Astrocyte of the cerebellum (primary cell): ENCODE measurements at regions not wholly inside any gene's neighbourhood (a gene's known extent, or its start where the extent isn't known, plus 50 kb on each side); places are given as distances from the start of the nearest gene placed in this dataset.

Experiments
- DNase-seq: peaks from one replicate; pipeline ENCODE4 v3.0.0-alpha.2; 2011; ENCODE audit warnings: low read depth
- H3K4me3 ChIP-seq: 2 replicates; pipeline ENCODE4 v1.5.1; 2011; ENCODE audit warnings: mild to moderate bottlenecking, low read depth, low read length, moderate library complexity
- in situ Hi-C: cut with HindIII; loops from 2 replicates; pipeline ENCODE4 v1.10.0; 2017; ENCODE audit warnings: low sequenced_read_pairs
- TF ChIP-seq, protein P1 (sequence below): IDR thresholded peaks from 2 replicates; pipeline ENCODE4 v1.5.1; 2012; ENCODE audit warnings: low read length, low read depth, moderate library complexity, mild to moderate bottlenecking; ENCODE audit errors: missing control alignments

- in situ Hi-C loops, result no loop called here
- TF ChIP-seq, protein P1, sequence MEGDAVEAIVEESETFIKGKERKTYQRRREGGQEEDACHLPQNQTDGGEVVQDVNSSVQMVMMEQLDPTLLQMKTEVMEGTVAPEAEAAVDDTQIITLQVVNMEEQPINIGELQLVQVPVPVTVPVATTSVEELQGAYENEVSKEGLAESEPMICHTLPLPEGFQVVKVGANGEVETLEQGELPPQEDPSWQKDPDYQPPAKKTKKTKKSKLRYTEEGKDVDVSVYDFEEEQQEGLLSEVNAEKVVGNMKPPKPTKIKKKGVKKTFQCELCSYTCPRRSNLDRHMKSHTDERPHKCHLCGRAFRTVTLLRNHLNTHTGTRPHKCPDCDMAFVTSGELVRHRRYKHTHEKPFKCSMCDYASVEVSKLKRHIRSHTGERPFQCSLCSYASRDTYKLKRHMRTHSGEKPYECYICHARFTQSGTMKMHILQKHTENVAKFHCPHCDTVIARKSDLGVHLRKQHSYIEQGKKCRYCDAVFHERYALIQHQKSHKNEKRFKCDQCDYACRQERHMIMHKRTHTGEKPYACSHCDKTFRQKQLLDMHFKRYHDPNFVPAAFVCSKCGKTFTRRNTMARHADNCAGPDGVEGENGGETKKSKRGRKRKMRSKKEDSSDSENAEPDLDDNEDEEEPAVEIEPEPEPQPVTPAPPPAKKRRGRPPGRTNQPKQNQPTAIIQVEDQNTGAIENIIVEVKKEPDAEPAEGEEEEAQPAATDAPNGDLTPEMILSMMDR, result no peak
- H3K4me3 ChIP-seq, result no peak overlapping the region
- DNase-seq, result no peak
Observed at GRCh38 chr21:19577381-19577780, 1173.8 kb upstream of the TMPRSS15 start.

GRCh38 chr21:19590044-19590443 is 1186.5 kb upstream of the TMPRSS15 start:
- H3K4me3 ChIP-seq, result no peak overlapping the region
- no peak for DNase-seq
- in situ Hi-C loops, result no loop called here
- TF ChIP-seq, protein P1, result no peak

DNA sequence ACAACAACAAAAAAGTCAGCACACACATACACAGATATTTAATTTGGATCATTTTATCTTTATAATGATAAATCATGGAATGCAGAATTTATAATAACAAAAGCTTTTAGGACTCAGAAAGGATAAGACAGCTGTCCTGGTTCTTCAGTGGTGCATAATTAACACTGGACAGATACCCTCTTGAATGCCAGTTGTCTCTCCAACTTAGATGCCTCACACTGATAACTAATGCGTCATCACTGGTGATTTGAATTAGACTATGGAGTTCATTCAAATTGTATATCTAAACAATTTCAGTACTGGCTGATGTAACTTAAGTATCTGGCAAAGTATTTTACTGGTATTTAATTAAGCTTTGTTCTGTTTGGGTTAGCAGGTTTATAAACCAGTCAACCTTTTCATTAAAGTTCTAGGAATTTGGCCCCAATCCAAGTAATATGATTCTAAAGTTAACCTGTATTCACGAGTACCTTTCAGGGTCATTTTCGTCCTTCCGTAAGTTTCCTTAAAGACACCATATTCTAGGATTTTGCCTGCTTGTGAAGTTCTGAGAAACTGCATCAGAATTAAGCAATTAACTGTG is 1199.5 kb upstream of the TMPRSS15 start:
- TF ChIP-seq, protein P1, result no peak
- H3K4me3 ChIP-seq, result no peak overlapping the region
- DNase-seq, result no peak
- in situ Hi-C loops, result no loop called here

GRCh38 chr21:19608101-19608621 is 1204.6 kb upstream of the TMPRSS15 start:
- DNase-seq, result no peak
- H3K4me3 ChIP-seq, result no peak overlapping the region
- TF ChIP-seq, protein P1, result no peak
- in situ Hi-C loops, result no loop called here

GRCh38 chr21:19609611-19610010 is 1206.0 kb upstream of the TMPRSS15 start:
- TF ChIP-seq, protein P1, result no peak
- DNase-seq, result no peak
- in situ Hi-C loops, result no loop called here
- no peak overlapping the region for H3K4me3 ChIP-seq

DNA sequence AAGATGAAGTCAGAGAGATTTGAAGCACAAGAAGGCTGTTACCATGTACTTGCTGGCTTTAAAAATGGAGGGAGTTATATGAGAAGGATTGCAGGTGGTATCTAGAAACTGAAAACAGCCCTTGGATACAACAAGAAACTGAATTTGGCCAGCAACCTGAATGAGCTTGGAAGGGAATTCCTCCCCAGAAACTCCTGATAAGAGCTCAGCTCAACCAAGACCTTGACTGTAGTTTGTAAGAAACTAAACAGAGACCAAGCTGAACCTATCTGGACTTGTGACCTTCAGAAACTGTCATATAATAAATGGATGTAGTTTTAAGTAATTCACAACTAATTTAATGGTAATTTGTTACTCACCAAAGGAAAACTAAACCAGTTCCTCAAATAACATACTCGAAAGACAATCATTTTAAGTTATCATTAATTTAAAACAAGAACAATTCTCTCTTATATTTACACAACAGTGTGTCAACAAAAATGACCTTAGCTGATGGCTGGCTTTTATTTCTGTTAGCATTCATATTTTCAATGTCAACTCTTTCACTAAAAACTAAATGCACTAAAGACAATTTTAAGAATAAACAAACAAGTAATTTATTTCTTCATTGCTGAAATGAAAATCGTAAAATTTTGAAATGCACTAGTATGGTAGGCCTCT is 1218.4 kb upstream of the TMPRSS15 start:
- DNase-seq, result no peak
- no peak overlapping the region for H3K4me3 ChIP-seq
- TF ChIP-seq, protein P1, result no peak
- in situ Hi-C loops, result no loop called here
